Ecto neural progenitor cell (in vitro differentiated cells): ENCODE measurements at regions not wholly inside any gene's neighbourhood (a gene's known extent, or its start where the extent isn't known, plus 50 kb on each side); places are given as distances from the start of the nearest gene placed in this dataset.

Experiments used
- DNase-seq: peaks from one replicate; pipeline ENCODE4 v3.0.0-alpha.2; 2018; ENCODE audit warnings: low spot score

DNA sequence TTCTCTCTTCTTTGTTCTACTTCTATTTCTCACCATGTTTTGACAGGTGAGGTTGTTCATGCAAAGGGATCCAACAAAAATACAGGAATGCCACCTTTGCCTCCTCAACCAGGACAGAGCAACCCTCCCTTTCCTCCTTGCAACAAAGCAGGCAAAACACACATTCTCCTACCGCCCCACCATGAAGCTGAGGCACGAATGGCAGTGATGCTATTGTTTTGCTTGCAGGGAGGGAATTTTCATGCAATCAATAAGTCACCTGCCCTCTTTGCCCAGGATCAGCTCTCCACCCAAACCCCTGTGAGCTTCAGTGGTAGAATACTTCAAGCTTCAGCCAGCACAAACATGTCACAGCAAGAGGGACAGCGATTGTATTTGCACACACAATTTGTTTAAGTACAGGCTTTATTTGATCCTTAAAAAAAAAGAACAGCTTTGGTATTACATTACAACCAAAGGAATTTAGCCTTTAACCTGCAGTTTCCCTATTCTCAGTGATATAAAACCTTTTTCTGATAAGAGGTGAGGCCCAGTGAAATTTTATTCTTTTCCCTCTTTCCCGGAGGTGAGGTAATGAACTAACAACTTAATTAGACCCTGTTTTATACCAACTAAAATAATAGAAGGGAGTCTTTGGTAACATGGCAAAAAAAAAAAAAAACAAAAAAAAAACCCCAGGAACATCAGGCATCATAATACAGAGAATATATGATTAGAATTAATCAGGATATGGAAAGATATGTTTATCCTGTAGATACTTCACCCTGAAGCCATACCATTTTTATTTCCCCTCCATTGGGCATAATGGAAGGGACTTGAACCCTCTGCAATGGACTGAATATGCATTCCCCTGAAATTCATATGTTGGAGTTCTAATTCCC lies 87.0 kb upstream of the EEA1 start:
- DNase-seq, result no peak

GRCh38 chr12:93016752-93017350 lies 87.8 kb upstream of the EEA1 start:
- no peak for DNase-seq

- DNase-seq, result no peak
These were observed 89.5 kb upstream of the EEA1 start for GRCh38 chr12:93018610-93019009.

- DNase-seq, result no peak
These were observed 90.3 kb upstream of the EEA1 start for GRCh38 chr12:93019212-93019927.

DNA sequence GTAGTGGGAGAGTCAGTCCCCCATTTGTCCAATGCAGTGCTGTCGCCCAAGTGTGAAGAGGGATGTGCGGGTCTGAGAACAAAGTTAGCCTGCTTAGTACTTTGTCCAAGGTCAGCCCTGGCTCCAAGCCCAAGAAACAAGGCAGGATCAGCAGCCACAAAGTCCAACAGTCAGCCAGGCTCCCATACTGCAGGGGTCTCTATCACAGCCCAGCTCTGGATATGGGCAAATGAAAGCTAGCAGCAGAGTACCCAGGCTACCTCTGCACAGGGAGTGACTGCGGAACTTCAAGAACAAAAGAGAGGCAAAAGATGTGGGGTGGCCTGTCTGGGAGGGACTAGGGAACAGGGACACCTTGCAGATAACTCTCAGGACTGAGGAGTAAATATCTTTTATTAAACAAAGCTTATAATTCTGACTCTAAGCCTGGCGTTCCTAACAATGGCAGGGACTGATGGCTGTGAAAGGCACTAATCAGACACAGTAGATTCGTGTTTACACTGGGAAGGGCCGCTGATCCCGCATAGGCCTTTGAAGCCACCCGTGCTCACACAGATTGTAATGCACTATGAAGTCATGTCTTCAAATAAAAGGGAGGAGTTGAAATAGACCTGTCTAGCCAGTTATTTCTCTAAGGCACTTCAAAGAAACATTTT lies 91.0 kb upstream of the EEA1 start:
- DNase-seq, result no peak

DNA sequence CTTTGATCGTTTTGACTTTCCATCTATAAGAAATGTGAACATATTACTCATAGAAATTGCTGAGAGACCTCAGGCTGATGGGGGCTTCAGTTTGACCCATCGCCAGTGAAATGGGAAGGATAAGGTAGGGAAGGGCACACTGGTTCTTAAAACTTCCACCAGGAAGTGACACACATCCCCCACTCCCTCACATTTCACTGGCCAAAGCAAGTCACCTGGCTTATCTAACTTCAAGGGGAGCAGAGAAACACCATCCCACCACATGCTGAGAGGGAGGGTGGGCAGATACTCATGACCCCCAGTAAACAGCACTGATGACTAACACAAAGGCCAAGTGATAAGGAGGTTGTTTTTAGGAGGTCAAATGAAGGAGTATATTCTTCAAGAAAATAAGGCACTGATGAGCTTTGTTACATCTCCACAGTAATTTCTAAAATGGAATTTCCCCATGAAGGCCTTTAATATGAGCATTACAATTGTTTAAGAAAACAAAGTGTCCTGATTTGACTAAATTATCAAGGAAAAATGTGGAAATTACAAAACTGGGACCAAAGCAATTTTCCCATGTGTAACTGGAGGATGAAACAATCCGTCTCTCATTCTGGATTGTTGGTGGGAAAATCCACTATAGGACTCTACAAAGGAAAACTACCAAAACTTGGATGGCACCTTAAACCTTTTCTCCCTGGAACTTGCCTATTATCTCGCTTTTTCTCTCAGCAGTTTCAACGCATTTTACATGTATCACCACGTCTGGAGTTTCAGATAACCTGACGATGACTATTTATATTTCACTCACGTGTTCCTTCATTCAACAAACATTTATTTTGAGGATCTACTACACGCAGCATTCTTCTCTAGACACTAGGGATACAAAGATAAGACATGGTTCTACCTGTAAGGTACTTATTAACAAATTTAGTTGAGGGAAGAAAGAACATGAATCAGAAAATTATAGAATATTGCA lies 91.8 kb upstream of the EEA1 start:
- no peak for DNase-seq

DNA sequence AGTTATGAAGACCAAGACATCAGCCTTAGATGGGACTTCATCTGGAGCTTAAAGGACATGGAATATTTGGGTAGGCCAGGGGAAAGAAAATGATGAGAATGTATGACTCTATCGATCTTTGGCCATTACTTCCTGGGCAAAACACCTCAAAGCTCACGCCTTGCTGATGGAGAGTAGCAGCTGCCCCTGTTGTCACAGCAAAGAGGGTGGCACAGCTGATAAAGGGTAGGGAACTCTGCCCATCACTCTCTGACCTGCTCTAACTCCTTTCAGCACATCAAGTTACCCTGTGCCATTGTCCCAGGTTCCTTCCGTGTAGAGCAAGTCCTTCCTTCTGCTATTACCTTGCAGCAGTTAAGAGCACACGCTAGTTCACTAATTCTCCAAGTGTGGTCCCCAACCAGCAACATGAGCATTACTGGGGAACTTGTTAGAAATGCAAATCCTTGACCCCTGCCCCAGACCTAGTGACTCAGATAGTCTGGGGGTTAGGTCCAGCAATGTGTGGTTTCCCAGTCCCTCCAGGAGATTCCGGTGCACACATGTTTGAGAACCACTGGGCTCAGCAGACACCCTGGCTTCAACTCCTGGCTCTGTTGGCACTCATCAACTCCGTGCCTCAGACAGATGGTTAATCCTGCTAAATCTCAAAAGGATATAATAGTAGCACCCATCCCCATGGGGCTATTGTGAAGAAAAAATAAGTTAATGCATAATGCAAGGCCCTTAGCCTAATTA lies 93.7 kb upstream of the EEA1 start:
- no peak for DNase-seq

DNA sequence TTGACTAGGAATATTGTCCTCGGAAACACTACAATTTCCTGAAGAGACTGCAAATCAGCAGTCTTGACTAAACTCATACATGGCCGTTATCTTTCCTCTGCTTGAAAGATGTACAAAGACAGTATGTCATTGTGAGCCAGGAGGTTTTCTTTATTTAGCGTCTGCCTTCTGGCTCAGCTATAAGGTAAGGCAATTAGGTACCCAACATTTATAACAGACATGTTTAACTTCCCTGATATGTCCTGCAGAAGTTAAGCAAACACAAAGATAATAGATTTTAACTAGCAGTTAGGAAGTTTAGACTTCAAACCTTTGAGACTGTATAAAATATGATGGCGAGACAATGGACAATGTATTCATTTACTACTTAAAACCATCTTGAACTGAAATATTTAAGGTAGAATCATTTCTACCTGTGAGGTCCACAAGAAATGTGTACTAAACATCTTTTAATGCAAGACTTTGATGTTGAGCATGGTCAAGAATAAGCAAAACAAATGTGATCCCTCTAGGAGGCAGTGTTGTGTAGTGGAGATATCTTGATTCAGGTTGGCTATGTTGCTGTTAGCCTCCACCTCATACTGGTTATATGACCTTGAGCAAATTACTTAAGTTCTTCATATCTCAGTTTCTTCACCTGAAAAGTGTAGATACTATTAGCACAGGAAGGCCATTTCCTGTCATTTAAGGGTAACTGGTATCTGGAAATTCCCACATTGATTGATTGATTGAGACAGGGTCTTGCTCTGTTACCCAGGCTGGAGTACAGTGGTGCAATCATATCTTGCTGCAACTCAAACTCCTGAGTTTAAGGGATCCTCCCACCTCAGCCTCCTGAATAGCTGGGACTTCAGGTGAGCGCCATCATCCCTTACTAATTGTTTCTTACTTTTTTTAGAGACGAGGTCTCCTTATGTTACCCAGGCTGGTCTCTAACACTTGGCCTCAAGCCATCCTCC lies 96.3 kb upstream of the EEA1 start:
- no peak for DNase-seq

DNA sequence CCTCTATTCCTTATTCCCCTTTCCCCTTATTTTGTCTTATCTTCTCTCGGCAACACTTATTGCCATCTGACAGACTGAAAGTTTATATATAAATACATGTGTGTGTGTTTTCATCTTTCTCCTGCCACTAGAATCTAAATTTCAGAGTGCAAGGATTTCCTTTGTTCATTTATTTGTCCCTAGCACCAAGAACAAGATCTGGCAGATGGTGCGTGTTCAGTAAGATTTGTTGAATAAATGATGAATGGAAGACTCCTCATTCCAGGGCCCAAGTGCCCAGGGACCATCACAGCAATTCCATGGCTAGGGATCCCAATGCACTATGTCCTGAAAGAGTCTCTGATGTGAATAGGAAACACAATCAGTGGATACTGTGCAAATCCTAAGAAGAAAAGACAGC lies 97.9 kb upstream of the EEA1 start:
- DNase-seq, result no peak

GRCh38 chr12:93029091-93029490 lies 100.0 kb upstream of the EEA1 start:
- no peak for DNase-seq

DNA sequence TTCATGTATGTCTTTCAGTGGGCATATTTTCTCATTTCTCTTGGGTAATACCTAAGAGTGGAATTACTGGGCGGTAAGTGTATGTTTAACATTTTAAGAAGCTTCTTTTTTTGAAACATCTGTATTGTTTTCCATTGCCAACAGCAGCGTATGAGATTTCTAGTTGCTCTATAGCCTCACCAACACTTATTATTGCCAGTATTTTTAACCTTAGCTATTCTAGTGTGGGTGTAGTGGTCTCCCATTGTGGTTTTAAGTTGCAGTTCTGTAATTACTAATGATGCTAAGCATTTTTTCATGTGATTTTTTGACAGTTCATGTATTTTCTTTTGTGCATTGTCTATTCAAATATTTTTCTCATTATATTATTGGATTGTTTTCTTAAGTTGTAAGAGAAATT lies 101.9 kb upstream of the EEA1 start:
- no peak for DNase-seq

- DNase-seq, result no peak
These were observed 103.7 kb upstream of the EEA1 start for GRCh38 chr12:93032758-93033157.

GRCh38 chr12:93033948-93034347 lies 104.9 kb upstream of the EEA1 start:
- no peak for DNase-seq

DNA sequence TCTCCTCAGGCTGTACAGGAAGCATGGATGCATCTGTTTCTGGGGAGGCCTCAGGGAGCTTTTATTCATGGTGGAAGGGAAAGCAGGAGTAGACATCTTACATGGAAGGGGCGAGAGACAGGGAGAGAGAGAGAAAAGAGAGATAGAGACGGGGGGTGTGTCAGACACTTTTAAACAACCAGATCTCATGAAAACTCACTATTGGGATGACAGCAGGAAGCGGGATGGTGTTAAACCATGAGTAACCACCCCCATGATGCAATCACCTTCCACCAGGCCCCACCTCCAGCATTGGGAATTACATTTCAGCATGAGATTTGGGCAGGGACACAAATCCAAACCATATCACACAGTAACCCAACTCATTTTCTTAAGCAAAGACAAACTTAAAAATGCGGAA lies 110.0 kb upstream of the EEA1 start:
- DNase-seq, result no peak

GRCh38 chr12:93039930-93040329 lies 110.8 kb upstream of the EEA1 start:
- DNase-seq, result no peak

- DNase-seq, result no peak
These were observed 111.3 kb upstream of the EEA1 start for GRCh38 chr12:93040367-93040766.

- DNase-seq, result no peak
These were observed 112.3 kb upstream of the EEA1 start for GRCh38 chr12:93041416-93041815.

- DNase-seq, result no peak
These were observed 113.2 kb upstream of the EEA1 start for GRCh38 chr12:93042283-93042682.

- no peak for DNase-seq
These were observed 113.6 kb upstream of the EEA1 start for GRCh38 chr12:93042684-93043083.
